ENCODE measurements at regions not wholly inside any gene's neighbourhood (a gene's known extent, or its start where the extent isn't known, plus 50 kb on each side); places are given as distances from the start of the nearest gene placed in this dataset.

GRCh38 chr10:69684020-69684980 lies 54.3 kb downstream of the FAM241B start:
- DNase-seq, result no peak

- DNase-seq, result no peak
These were observed 54.9 kb downstream of the FAM241B start for GRCh38 chr10:69684981-69685353.

- DNase-seq, result no peak
These were observed 55.4 kb downstream of the FAM241B start for GRCh38 chr10:69685426-69685801.

- no peak for DNase-seq
These were observed 55.9 kb downstream of the FAM241B start for GRCh38 chr10:69685802-69686585.

- DNase-seq, result no peak
These were observed 56.8 kb downstream of the FAM241B start for GRCh38 chr10:69686866-69687265.

- DNase-seq, result no peak
These were observed 57.4 kb downstream of the FAM241B start for GRCh38 chr10:69687426-69687825.

GRCh38 chr10:69692267-69692666 lies 62.2 kb downstream of the FAM241B start:
- no peak for DNase-seq

- DNase-seq, result no peak
These were observed 62.8 kb downstream of the FAM241B start for GRCh38 chr10:69692891-69693290.

- DNase-seq, result no peak
These were observed 63.8 kb downstream of the FAM241B start for GRCh38 chr10:69693886-69694285.

- peak; percentile 3 for DNase-seq
These were observed 66.2 kb downstream of the FAM241B start for GRCh38 chr10:69696073-69696731.

- DNase-seq, result no peak
These were observed 67.0 kb downstream of the FAM241B start for GRCh38 chr10:69697006-69697405.

- no peak for DNase-seq
These were observed 73.2 kb downstream of the FAM241B start for GRCh38 chr10:69703256-69703655.

- DNase-seq, result no peak
These were observed 74.0 kb downstream of the FAM241B start for GRCh38 chr10:69703766-69704630.

GRCh38 chr10:69709366-69709941 lies 79.4 kb downstream of the FAM241B start:
- DNase-seq, result no peak

GRCh38 chr10:69710008-69710888 lies 80.2 kb downstream of the FAM241B start:
- DNase-seq, result no peak

- no peak for DNase-seq
These were observed 82.3 kb downstream of the FAM241B start for GRCh38 chr10:69712342-69712741.

- DNase-seq, result no peak
These were observed 84.5 kb downstream of the FAM241B start for GRCh38 chr10:69714572-69714971.

- no peak for DNase-seq
These were observed 85.3 kb downstream of the FAM241B start for GRCh38 chr10:69715156-69715898.

- no peak for DNase-seq
These were observed 85.7 kb upstream of the COL13A1 start for GRCh38 chr10:69715899-69716606.
